Fibroblast of mammary gland (primary cell): ENCODE measurements at regions not wholly inside any gene's neighbourhood (a gene's known extent, or its start where the extent isn't known, plus 50 kb on each side); places are given as distances from the start of the nearest gene placed in this dataset.

Experiments
- DNase-seq: peaks from one replicate; pipeline ENCODE4 v3.0.0-alpha.2; 2010; ENCODE audit warnings: low read depth
- H3K4me3 ChIP-seq: 2 replicates; pipeline ENCODE4 v1.5.1; 2011; ENCODE audit warnings: low read depth, mild to moderate bottlenecking, low read length, moderate library complexity; ENCODE audit not compliant: control insufficient read depth
- CTCF ChIP-seq: conservative IDR thresholded peaks from 2 replicates; pipeline ENCODE4 v1.5.1; 2011; ENCODE audit warnings: low read depth, low read length, inconsistent platforms; ENCODE audit not compliant: control insufficient read depth, insufficient read depth

- H3K4me3 ChIP-seq = no peak overlapping the region
- TF ChIP-seq CTCF = no peak
Measured at GRCh38 chr18:5606951-5607350, 63.2 kb upstream of the EPB41L3 start.

GRCh38 chr18:5604778-5605177, 61.0 kb upstream of the EPB41L3 start:
- DNase-seq = no peak
- no peak overlapping the region for H3K4me3 ChIP-seq
- TF ChIP-seq CTCF = peak; percentile 6

More at GRCh38 chr18:5606951-5607350, 63.2 kb upstream of the EPB41L3 start:
- no peak for DNase-seq

GRCh38 chr18:5603153-5603552, 59.4 kb upstream of the EPB41L3 start:
- no peak overlapping the region for H3K4me3 ChIP-seq
- no peak for DNase-seq
- TF ChIP-seq CTCF = no peak

GRCh38 chr18:5601188-5601624, 57.4 kb upstream of the EPB41L3 start:
- H3K4me3 ChIP-seq = no peak overlapping the region
- no peak for TF ChIP-seq CTCF
- DNase-seq = no peak

- TF ChIP-seq CTCF = peak; percentile 47
- peak; percentile 45 for DNase-seq
Measured at GRCh38 chr18:5600378-5601071, 56.7 kb upstream of the EPB41L3 start.

GRCh38 chr18:5596585-5596984, 52.8 kb upstream of the EPB41L3 start:
- no peak overlapping the region for H3K4me3 ChIP-seq
- DNase-seq = no peak
- TF ChIP-seq CTCF = no peak

More at GRCh38 chr18:5600378-5601071, 56.7 kb upstream of the EPB41L3 start:
- H3K4me3 ChIP-seq = no peak overlapping the region
